HepG2 (cell line): ENCODE measurements at regions not wholly inside any gene's neighbourhood (a gene's known extent, or its start where the extent isn't known, plus 50 kb on each side); places are given as distances from the start of the nearest gene placed in this dataset.

Source experiments
- ATAC-seq: fragments of 200-7000 bp; cut with Tn5 transposase; 3 replicates; pipeline ENCODE4 v1.9.1; 2020; ENCODE audit warnings: mild to moderate bottlenecking, moderate library complexity
- BruUV-seq: library from RNA; stranded (reverse); fragments of 400-500 nt; replicated peaks from 2 replicates; lab custom pipeline; 2021; lab: Mats Ljungman, UMichigan
- CTCF ChIA-PET: fragments of 300-600 bp; formaldehyde crosslinking; extraction: SDS; loops from one replicate; lab custom pipeline; 2021; ENCODE audit warnings: low total read pairs, inconsistent platforms, low intra/inter-chr PET ratio; lab: Yijun Ruan, JAX
- POLR2A ChIA-PET: fragments of 350-600 bp; sonication (Branson Sonifier 250); formaldehyde crosslinking; loops from one replicate; lab custom pipeline; 2020; ENCODE audit warnings: antibody characterized with exemption, inconsistent platforms; lab: Yijun Ruan, JAX
- DNase-seq: peaks from one replicate; pipeline ENCODE4 v3.0.0-alpha.2; 2015; ENCODE audit warnings: low spot score
- FAIRE-seq: peaks from 3 replicates; lab custom pipeline; 2011; peaks lifted over from hg19 to GRCh38; lab: Jason Lieb, UNC
- H2AFZ ChIP-seq: one replicate; pipeline ENCODE4 v1.6.1; 2011; ENCODE audit warnings: low read length, inconsistent platforms
- H3K27ac ChIP-seq: fragments of 300-600 bp; 3 replicates; pipeline ENCODE4 v1.8.0; 2011; ENCODE audit warnings: mixed run types, mild to moderate bottlenecking, mixed read lengths, low read length, inconsistent platforms; ENCODE audit not compliant: insufficient read depth; ENCODE audit errors: extremely low read length
- H3K27me3 ChIP-seq, 2 experiments: fragments of 200-600 bp in 1 of 2; 2 replicates in 1 of 2; 3 replicates in 1 of 2; pipeline versions ENCODE4 v1.6.0 to v1.8.0; 2011; ENCODE audit warnings: low read length in 2 of 2, mild to moderate bottlenecking in 2 of 2, moderate library complexity in 2 of 2, inconsistent platforms in 1 of 2; ENCODE audit not compliant: insufficient read depth in 2 of 2, control insufficient read depth in 1 of 2
- H3K36me3 ChIP-seq, 2 experiments: fragments of 200-600 bp in 1 of 2; replicated peaks in 1 of 2; 2 replicates in 1 of 2; 3 replicates in 1 of 2; pipeline versions ENCODE4 v1.5.1 to v1.8.0; 2011; ENCODE audit warnings: low read length in 2 of 2, inconsistent platforms in 1 of 2; ENCODE audit not compliant: insufficient read depth in 2 of 2, control insufficient read depth in 1 of 2
- H3K4me1 ChIP-seq: 2 replicates; pipeline ENCODE4 v1.5.1; 2012; ENCODE audit warnings: low read length, inconsistent platforms; ENCODE audit not compliant: insufficient read depth
- H3K4me2 ChIP-seq: 2 replicates; pipeline ENCODE4 v1.6.0; 2011; ENCODE audit warnings: low read depth, low read length, inconsistent platforms
- H3K4me3 ChIP-seq, 3 experiments: fragments of 200-600 bp in 1 of 3; sonication (generic), shearing (Covaris generic) in 1 of 3; replicated peaks in 1 of 3; 2 replicates each; pipeline ENCODE4 v1.5.1; 2011 to 2016; ENCODE audit warnings: low read length in 3 of 3, inconsistent platforms in 2 of 3, low read depth in 2 of 3, mild to moderate bottlenecking in 2 of 3, control low read depth in 1 of 3, mixed read lengths in 1 of 3; ENCODE audit not compliant: insufficient read depth in 1 of 3
- H3K79me2 ChIP-seq: one replicate; pipeline ENCODE4 v1.6.1; 2011; ENCODE audit warnings: low read length, inconsistent platforms; ENCODE audit not compliant: insufficient read depth
- H3K9ac ChIP-seq: 2 replicates; pipeline ENCODE4 v1.6.0; 2011; ENCODE audit warnings: mild to moderate bottlenecking, low read depth, low read length, inconsistent platforms; ENCODE audit not compliant: insufficient read depth
- H3K9me3 ChIP-seq: 2 replicates; pipeline ENCODE4 v1.5.1; 2012; ENCODE audit warnings: mild to moderate bottlenecking, low read length
- H4K20me1 ChIP-seq: 2 replicates; pipeline ENCODE4 v1.6.0; 2011; ENCODE audit warnings: inconsistent platforms, mild to moderate bottlenecking, low read length, moderate library complexity; ENCODE audit not compliant: insufficient read depth
- GLMP ChIP-seq: sonication (generic); formaldehyde crosslinking; IDR thresholded peaks from 2 replicates; pipeline ENCODE4 v1.9.0; 2021; ENCODE audit warnings: missing genetic modification reagents, mild to moderate bottlenecking, borderline replicate concordance
- GPBP1L1 ChIP-seq: sonication (generic); formaldehyde crosslinking; IDR thresholded peaks from 2 replicates; pipeline ENCODE4 v1.5.0; 2020; ENCODE audit warnings: mild to moderate bottlenecking, missing genetic modification reagents
- MAFF ChIP-seq: IDR thresholded peaks from 2 replicates; pipeline ENCODE4 v1.6.1; 2011; ENCODE audit warnings: low read depth, low read length, improper control_type of control experiment
- NAIF1 ChIP-seq: sonication (generic); formaldehyde crosslinking; IDR thresholded peaks from 2 replicates; pipeline ENCODE4 v1.5.0; 2020; ENCODE audit warnings: mild to moderate bottlenecking, missing genetic modification reagents, borderline replicate concordance
- TGIF2 ChIP-seq: IDR thresholded peaks from 2 replicates; pipeline ENCODE4 v1.6.1; 2016; ENCODE audit warnings: control low read depth, missing compliant biosample characterization
- ZNF746 ChIP-seq: sonication (generic); formaldehyde crosslinking; IDR thresholded peaks from 2 replicates; pipeline ENCODE4 v1.8.0; 2022; ENCODE audit warnings: mild to moderate bottlenecking, missing genetic modification reagents
- ZSCAN25 ChIP-seq: sonication (generic); formaldehyde crosslinking; IDR thresholded peaks from 2 replicates; pipeline ENCODE4 v1.8.0; 2022; ENCODE audit warnings: mild to moderate bottlenecking, missing genetic modification reagents
- WGBS: methylation state at CpG from one replicate; pipeline ENCODE4 v1.1.6; 2017; ENCODE audit warnings: low lambda C conversion rate; 5-methylcytosine and 5-hydroxymethylcytosine counted together
- in situ Hi-C: cut with HindIII; loops from 2 replicates; pipeline ENCODE4 v1.10.0; 2017; ENCODE audit warnings: low pct_unique_long_range_greater_than_20kb; ENCODE audit not compliant: extremely low pct_ligation_motif_present
- intact Hi-C: fragments of 100-400 bp; cut with micrococcal nuclease; formaldehyde crosslinking; loops from one replicate; pipeline ENCODE4 v1.10.0; 2022; ENCODE audit not compliant: unreplicated experiment

GRCh38 chr21:33136847-33137502 lies 67.0 kb downstream of the OLIG1 start (continued):
- no peak for TF ChIP-seq MAFF
- TF ChIP-seq GLMP (CRISPR knock-in tag): no peak
- no peak for TF ChIP-seq TGIF2

- no peak for FAIRE-seq
- no peak overlapping the region for H3K27ac ChIP-seq
- WGBS: 18% methylated on average over 18 of the region's 18 CpGs
- H3K27me3 ChIP-seq: peaks cover 5 to 53% of the 10 kb centered on the region in 2 experiments; a peak in 4 of 5 replicates
- TF ChIP-seq ZSCAN25 (CRISPR knock-in tag): no peak
- no peak for TF ChIP-seq NAIF1 (CRISPR knock-in tag)
- no peak for TF ChIP-seq ZNF746
- TF ChIP-seq GPBP1L1 (CRISPR knock-in tag): no peak
- H3K79me2 ChIP-seq: no peaks in the 10 kb centered on the region
- peak; percentile 26 for ATAC-seq
- no peak overlapping the region for H3K9ac ChIP-seq
- H2AFZ ChIP-seq: no peak overlapping the region
- H3K36me3 ChIP-seq: no peaks in the 10 kb centered on the region
- no peaks in the 10 kb centered on the region for H3K4me1 ChIP-seq
- no peak overlapping the region for H3K4me3 ChIP-seq
- no TSS peak for BruUV-seq
- H3K4me2 ChIP-seq: no peak overlapping the region
- no peaks in the 10 kb centered on the region for H3K9me3 ChIP-seq
- no peak for DNase-seq
- CTCF ChIA-PET: no interaction called here
- intact Hi-C loops (loop anchor here (10.0 kb wide), 1 partner anchor 236 kb away; no protein-coding TSS in a partner anchor), in situ Hi-C loops (loop anchor here (25.0 kb wide), 1 partner anchor 477 kb away; no protein-coding TSS in a partner anchor)
- POLR2A ChIA-PET: no interaction called here
- no peaks in the 10 kb centered on the region for H4K20me1 ChIP-seq
Measured at GRCh38 chr21:33139084-33139483, 69.1 kb downstream of the OLIG1 start.
